IMR-90 (cell line): ENCODE measurements at regions not wholly inside any gene's neighbourhood (a gene's known extent, or its start where the extent isn't known, plus 50 kb on each side); places are given as distances from the start of the nearest gene placed in this dataset.

Experiments used
- ATAC-seq: fragments of 200-7000 bp; cut with Tn5 transposase; 2 replicates; pipeline ENCODE4 v1.9.1; 2020; ENCODE audit warnings: low read depth, mild to moderate bottlenecking, moderate library complexity
- BruUV-seq: library from RNA; stranded (reverse); fragments of 400-500 nt; replicated peaks from 2 replicates; lab custom pipeline; 2021; lab: Mats Ljungman, UMichigan
- CTCF ChIA-PET: fragments of 300-600 bp; formaldehyde crosslinking; extraction: SDS; loops from one replicate; lab custom pipeline; 2021; ENCODE audit warnings: antibody characterized with exemption; lab: Yijun Ruan, JAX
- POLR2A ChIA-PET: fragments of 300-600 bp; sonication (Branson Sonifier 250); formaldehyde crosslinking; loops from one replicate; lab custom pipeline; 2022; ENCODE audit warnings: antibody characterized with exemption; ENCODE audit not compliant: unreplicated experiment; lab: Charles Lee
- DNase-seq: peaks from one replicate; pipeline ENCODE4 v3.0.0; 2013
- H2AFZ ChIP-seq: replicated peaks from 2 replicates; pipeline ENCODE3; 2013; ENCODE audit warnings: low read length, mild to moderate bottlenecking; ENCODE audit not compliant: poor library complexity
- H2AK5ac ChIP-seq: 2 replicates; pipeline ENCODE4 v1.6.1; 2013; ENCODE audit warnings: low read depth, low read length, inconsistent platforms
- H2AK9ac ChIP-seq: replicated peaks from 2 replicates; pipeline ENCODE3; 2013; ENCODE audit warnings: mild to moderate bottlenecking, low read depth, low read length, moderate library complexity; ENCODE audit not compliant: poor library complexity
- H2BK120ac ChIP-seq: 2 replicates; pipeline ENCODE4 v1.6.1; 2013; ENCODE audit warnings: low read depth, low read length, inconsistent platforms
- H2BK15ac ChIP-seq: 3 replicates; pipeline ENCODE4 v1.6.1; 2013; ENCODE audit warnings: low read depth, low read length, inconsistent platforms
- H2BK20ac ChIP-seq: 2 replicates; pipeline ENCODE4 v1.6.1; 2013; ENCODE audit warnings: low read depth, mild to moderate bottlenecking, inconsistent platforms, low read length, moderate library complexity
- H2BK5ac ChIP-seq: 2 replicates; pipeline ENCODE4 v1.6.1; 2013; ENCODE audit warnings: mild to moderate bottlenecking, low read depth, low read length, inconsistent platforms; ENCODE audit not compliant: poor library complexity, severe bottlenecking
- H3K14ac ChIP-seq: replicated peaks from 2 replicates; pipeline ENCODE4 v1.6.1; 2013; ENCODE audit warnings: low read depth, low read length, inconsistent platforms
- H3K18ac ChIP-seq: 2 replicates; pipeline ENCODE4 v1.6.1; 2013; ENCODE audit warnings: low read depth, low read length, control low read depth
- H3K23ac ChIP-seq: 2 replicates; pipeline ENCODE4 v1.6.1; 2013; ENCODE audit warnings: low read depth, low read length, inconsistent platforms
- H3K27ac ChIP-seq: 2 replicates; pipeline ENCODE4 v1.5.1; 2013; ENCODE audit warnings: mild to moderate bottlenecking, control low read depth, low read length; ENCODE audit not compliant: insufficient read depth
- H3K27me3 ChIP-seq: 2 replicates; pipeline ENCODE4 v1.6.1; 2013; ENCODE audit warnings: low read length; ENCODE audit not compliant: control insufficient read depth, insufficient read depth
- H3K36me3 ChIP-seq: 2 replicates; pipeline ENCODE4 v1.6.1; 2013; ENCODE audit warnings: low read length, mixed read lengths; ENCODE audit not compliant: control insufficient read depth, insufficient read depth
- H3K4ac ChIP-seq: 2 replicates; pipeline ENCODE4 v1.6.1; 2013; ENCODE audit warnings: low read depth, low read length, inconsistent platforms
- H3K4me1 ChIP-seq: 2 replicates; pipeline ENCODE4 v1.6.1; 2013; ENCODE audit warnings: low read length, mixed read lengths; ENCODE audit not compliant: control insufficient read depth, insufficient read depth
- H3K4me2 ChIP-seq: 2 replicates; pipeline ENCODE4 v1.6.1; 2013; ENCODE audit warnings: low read depth, mild to moderate bottlenecking, control low read depth, low read length, moderate library complexity
- H3K4me3 ChIP-seq: 2 replicates; pipeline ENCODE4 v1.5.1; 2013; ENCODE audit warnings: low read depth, mild to moderate bottlenecking, control low read depth, low read length, moderate library complexity; ENCODE audit not compliant: insufficient read depth
- H3K56ac ChIP-seq: 2 replicates; pipeline ENCODE4 v1.6.1; 2013; ENCODE audit warnings: low read length, inconsistent platforms; ENCODE audit not compliant: insufficient read depth; ENCODE audit errors: extremely low read depth
- H3K79me1 ChIP-seq, 2 experiments: 2 replicates each; pipeline ENCODE4 v1.6.1; 2013; ENCODE audit warnings: low read length in 2 of 2, inconsistent platforms in 1 of 2, low read depth in 1 of 2
- H3K9ac ChIP-seq: 2 replicates; pipeline ENCODE4 v1.6.1; 2013; ENCODE audit warnings: low read depth, low read length, control low read depth
- H3K9me1 ChIP-seq: 2 replicates; pipeline ENCODE4 v1.6.1; 2013; ENCODE audit warnings: low read length, inconsistent platforms; ENCODE audit not compliant: insufficient read depth
- H3K9me3 ChIP-seq: 2 replicates; pipeline ENCODE4 v1.6.1; 2013; ENCODE audit warnings: low read length; ENCODE audit not compliant: control insufficient read depth, insufficient read depth
- H4K20me1 ChIP-seq: 2 replicates; pipeline ENCODE4 v1.6.1; 2013; ENCODE audit warnings: low read length, inconsistent platforms; ENCODE audit not compliant: insufficient read depth
- H4K5ac ChIP-seq: 2 replicates; pipeline ENCODE4 v1.6.1; 2013; ENCODE audit warnings: mild to moderate bottlenecking, low read depth, low read length, control low read depth
- H4K8ac ChIP-seq, 2 experiments: 2 replicates each; pipeline ENCODE4 v1.6.1; 2013; ENCODE audit warnings: low read depth in 2 of 2, low read length in 2 of 2, control low read depth in 1 of 2, inconsistent platforms in 1 of 2
- H4K91ac ChIP-seq: 2 replicates; pipeline ENCODE4 v1.6.1; 2013; ENCODE audit warnings: low read depth, low read length, inconsistent platforms; ENCODE audit not compliant: insufficient read depth
- FOS ChIP-seq: fragments of 150-350 bp; IDR thresholded peaks from 2 replicates; pipeline ENCODE4 v1.6.1; 2016; ENCODE audit warnings: low read depth, low read length
- MAFK ChIP-seq: IDR thresholded peaks from 2 replicates; pipeline ENCODE4 v1.6.1; 2012; ENCODE audit warnings: low read depth, low read length, improper control_type of control experiment
- NFE2L2 ChIP-seq: fragments of 150-350 bp; IDR thresholded peaks from 2 replicates; pipeline ENCODE4 v1.6.1; 2016; ENCODE audit warnings: low read depth, mild to moderate bottlenecking, low read length
- POLR2A ChIP-seq: IDR thresholded peaks from 2 replicates; pipeline ENCODE4 v1.6.1; 2012; ENCODE audit warnings: mild to moderate bottlenecking, low read depth, low read length
- RCOR1 ChIP-seq: IDR thresholded peaks from 2 replicates; pipeline ENCODE4 v1.6.1; 2012; ENCODE audit warnings: mild to moderate bottlenecking, low read length, improper control_type of control experiment; ENCODE audit not compliant: insufficient replicate concordance
- SMC3 ChIP-seq: fragments of 150-350 bp; IDR thresholded peaks from 2 replicates; pipeline ENCODE4 v1.6.1; 2016; ENCODE audit warnings: low read depth, mild to moderate bottlenecking, antibody characterized with exemption, low read length, moderate library complexity
- USF2 ChIP-seq: fragments of 150-350 bp; IDR thresholded peaks from 2 replicates; pipeline ENCODE4 v1.6.1; 2017; ENCODE audit warnings: mild to moderate bottlenecking, antibody characterized with exemption, low read length, low read depth
- WGBS, 2 experiments: methylation state at CpG; one replicate each; pipeline versions ENCODE4 v1.1.5 to v1.1.7; 2013; ENCODE audit warnings: missing lambda C conversion rate in 2 of 2; ENCODE audit not compliant: insufficient read length in 1 of 2; ENCODE audit errors: extremely low coverage in 2 of 2; 5-methylcytosine and 5-hydroxymethylcytosine counted together
- dilution Hi-C: fragments of 300-500 bp; cut with HindIII; formaldehyde crosslinking; loops from one replicate; pipeline ENCODE4 v1.14.3; 2018; ENCODE audit warnings: low sequenced_read_pairs; ENCODE audit not compliant: unreplicated experiment
- in situ Hi-C: fragments of 300-500 bp; cut with MboI; formaldehyde crosslinking; loops from 3 replicates; pipeline ENCODE4 v1.14.3; 2019; ENCODE audit warnings: low sequenced_read_pairs, inconsistent platforms, mixed read lengths
- intact Hi-C: fragments of 100-400 bp; cut with micrococcal nuclease; formaldehyde crosslinking; loops from 2 replicates; pipeline ENCODE4 v1.10.0; 2022
- TF ChIP-seq, protein P1 (sequence below): fragments of 150-350 bp; IDR thresholded peaks from 2 replicates; pipeline ENCODE4 v1.6.1; 2016; ENCODE audit warnings: low read depth, mild to moderate bottlenecking, low read length, moderate library complexity, borderline replicate concordance

DNA sequence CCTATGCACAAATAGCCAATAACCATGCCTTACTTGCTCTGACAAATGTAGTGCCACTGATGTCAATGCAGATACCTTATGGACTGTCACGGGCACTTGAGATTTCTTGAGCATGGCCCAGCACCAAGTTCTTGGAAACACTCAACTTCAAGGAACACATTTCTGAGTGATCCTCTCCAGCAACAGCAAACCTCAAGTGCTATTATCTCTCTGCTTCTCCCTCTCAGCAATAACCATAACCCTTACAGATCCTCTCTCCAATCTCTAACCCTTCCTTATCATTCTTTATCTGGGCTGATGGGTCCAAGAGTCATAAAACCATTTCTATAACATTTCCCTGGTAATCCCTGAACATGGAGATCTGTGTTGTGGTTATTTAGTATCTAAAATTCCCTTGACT lies 266.9 kb upstream of the STXBP5 start:
- no peak for ATAC-seq
- H4K20me1 ChIP-seq: no peaks in the 10 kb centered on the region
- intact Hi-C loops (no loop called here), in situ Hi-C loops (no loop called here), dilution Hi-C loops (no loop called here)
- H3K79me1 ChIP-seq: no peaks in the 10 kb centered on the region
- no peaks in the 10 kb centered on the region for H3K4me1 ChIP-seq
- no peak overlapping the region for H3K27ac ChIP-seq
- H4K5ac ChIP-seq: no peak overlapping the region
- no peaks in the 10 kb centered on the region for H3K36me3 ChIP-seq
- H3K18ac ChIP-seq: no peak overlapping the region
- no peak overlapping the region for H2AFZ ChIP-seq
- no peak overlapping the region for H3K4me3 ChIP-seq
- H3K9ac ChIP-seq: no peak overlapping the region
- H4K8ac ChIP-seq: no peak overlapping the region
- H2BK15ac ChIP-seq: no peak overlapping the region
- H3K23ac ChIP-seq: no peak overlapping the region
- no peak overlapping the region for H2BK20ac ChIP-seq
- no TSS peak for BruUV-seq
- no peak overlapping the region for H4K91ac ChIP-seq
- no peaks in the 10 kb centered on the region for H3K27me3 ChIP-seq
- no CpG with 5 or more reads among the region's 1 CpG for WGBS, 2 experiments
- H3K56ac ChIP-seq: no peak overlapping the region
- no peak overlapping the region for H3K4ac ChIP-seq
- TF ChIP-seq POLR2A (no peak), SMC3 (no peak), MAFK (no peak), USF2 (no peak), FOS (no peak), RCOR1 (no peak), NFE2L2 (no peak)
- TF ChIP-seq, protein P1, sequence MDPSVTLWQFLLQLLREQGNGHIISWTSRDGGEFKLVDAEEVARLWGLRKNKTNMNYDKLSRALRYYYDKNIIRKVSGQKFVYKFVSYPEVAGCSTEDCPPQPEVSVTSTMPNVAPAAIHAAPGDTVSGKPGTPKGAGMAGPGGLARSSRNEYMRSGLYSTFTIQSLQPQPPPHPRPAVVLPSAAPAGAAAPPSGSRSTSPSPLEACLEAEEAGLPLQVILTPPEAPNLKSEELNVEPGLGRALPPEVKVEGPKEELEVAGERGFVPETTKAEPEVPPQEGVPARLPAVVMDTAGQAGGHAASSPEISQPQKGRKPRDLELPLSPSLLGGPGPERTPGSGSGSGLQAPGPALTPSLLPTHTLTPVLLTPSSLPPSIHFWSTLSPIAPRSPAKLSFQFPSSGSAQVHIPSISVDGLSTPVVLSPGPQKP: no peak
- no peak overlapping the region for H2AK9ac ChIP-seq
- DNase-seq: no peak
- H2BK5ac ChIP-seq: no peak overlapping the region
- H3K4me2 ChIP-seq: no peak overlapping the region
- ChIA-PET POLR2A (no interaction called here), CTCF (no interaction called here)
- H2BK120ac ChIP-seq: no peak overlapping the region
- H3K9me1 ChIP-seq: peaks cover 4% of the 10 kb centered on the region; the same call in 1 of the 2 replicates
- no peaks in the 10 kb centered on the region for H3K9me3 ChIP-seq
- no peak overlapping the region for H2AK5ac ChIP-seq
- no peak overlapping the region for H3K14ac ChIP-seq
